IMR-90 (cell line): ENCODE measurements at regions not wholly inside any gene's neighbourhood (a gene's known extent, or its start where the extent isn't known, plus 50 kb on each side); places are given as distances from the start of the nearest gene placed in this dataset.

ENCODE experiments used
- ATAC-seq: fragments of 200-7000 bp; cut with Tn5 transposase; 2 replicates; pipeline ENCODE4 v1.9.1; 2020; ENCODE audit warnings: low read depth, mild to moderate bottlenecking, moderate library complexity
- BruUV-seq: library from RNA; stranded (reverse); fragments of 400-500 nt; replicated peaks from 2 replicates; lab custom pipeline; 2021; lab: Mats Ljungman, UMichigan
- CTCF ChIA-PET: fragments of 300-600 bp; formaldehyde crosslinking; extraction: SDS; loops from one replicate; lab custom pipeline; 2021; ENCODE audit warnings: antibody characterized with exemption; lab: Yijun Ruan, JAX
- POLR2A ChIA-PET: fragments of 300-600 bp; sonication (Branson Sonifier 250); formaldehyde crosslinking; loops from one replicate; lab custom pipeline; 2022; ENCODE audit warnings: antibody characterized with exemption; ENCODE audit not compliant: unreplicated experiment; lab: Charles Lee
- DNase-seq: peaks from one replicate; pipeline ENCODE4 v3.0.0; 2013
- H2AFZ ChIP-seq: replicated peaks from 2 replicates; pipeline ENCODE3; 2013; ENCODE audit warnings: low read length, mild to moderate bottlenecking; ENCODE audit not compliant: poor library complexity
- H2AK5ac ChIP-seq: 2 replicates; pipeline ENCODE4 v1.6.1; 2013; ENCODE audit warnings: low read depth, low read length, inconsistent platforms
- H2AK9ac ChIP-seq: replicated peaks from 2 replicates; pipeline ENCODE3; 2013; ENCODE audit warnings: mild to moderate bottlenecking, low read depth, low read length, moderate library complexity; ENCODE audit not compliant: poor library complexity
- H2BK120ac ChIP-seq: 2 replicates; pipeline ENCODE4 v1.6.1; 2013; ENCODE audit warnings: low read depth, low read length, inconsistent platforms
- H2BK15ac ChIP-seq: 3 replicates; pipeline ENCODE4 v1.6.1; 2013; ENCODE audit warnings: low read depth, low read length, inconsistent platforms
- H2BK20ac ChIP-seq: 2 replicates; pipeline ENCODE4 v1.6.1; 2013; ENCODE audit warnings: low read depth, mild to moderate bottlenecking, inconsistent platforms, low read length, moderate library complexity
- H2BK5ac ChIP-seq: 2 replicates; pipeline ENCODE4 v1.6.1; 2013; ENCODE audit warnings: mild to moderate bottlenecking, low read depth, low read length, inconsistent platforms; ENCODE audit not compliant: poor library complexity, severe bottlenecking
- H3K14ac ChIP-seq: replicated peaks from 2 replicates; pipeline ENCODE4 v1.6.1; 2013; ENCODE audit warnings: low read depth, low read length, inconsistent platforms
- H3K18ac ChIP-seq: 2 replicates; pipeline ENCODE4 v1.6.1; 2013; ENCODE audit warnings: low read depth, low read length, control low read depth
- H3K23ac ChIP-seq: 2 replicates; pipeline ENCODE4 v1.6.1; 2013; ENCODE audit warnings: low read depth, low read length, inconsistent platforms
- H3K27ac ChIP-seq: 2 replicates; pipeline ENCODE4 v1.5.1; 2013; ENCODE audit warnings: mild to moderate bottlenecking, control low read depth, low read length; ENCODE audit not compliant: insufficient read depth
- H3K27me3 ChIP-seq: 2 replicates; pipeline ENCODE4 v1.6.1; 2013; ENCODE audit warnings: low read length; ENCODE audit not compliant: control insufficient read depth, insufficient read depth
- H3K36me3 ChIP-seq: 2 replicates; pipeline ENCODE4 v1.6.1; 2013; ENCODE audit warnings: low read length, mixed read lengths; ENCODE audit not compliant: control insufficient read depth, insufficient read depth
- H3K4ac ChIP-seq: 2 replicates; pipeline ENCODE4 v1.6.1; 2013; ENCODE audit warnings: low read depth, low read length, inconsistent platforms
- H3K4me1 ChIP-seq: 2 replicates; pipeline ENCODE4 v1.6.1; 2013; ENCODE audit warnings: low read length, mixed read lengths; ENCODE audit not compliant: control insufficient read depth, insufficient read depth
- H3K4me2 ChIP-seq: 2 replicates; pipeline ENCODE4 v1.6.1; 2013; ENCODE audit warnings: low read depth, mild to moderate bottlenecking, control low read depth, low read length, moderate library complexity
- H3K4me3 ChIP-seq: 2 replicates; pipeline ENCODE4 v1.5.1; 2013; ENCODE audit warnings: low read depth, mild to moderate bottlenecking, control low read depth, low read length, moderate library complexity; ENCODE audit not compliant: insufficient read depth
- H3K56ac ChIP-seq: 2 replicates; pipeline ENCODE4 v1.6.1; 2013; ENCODE audit warnings: low read length, inconsistent platforms; ENCODE audit not compliant: insufficient read depth; ENCODE audit errors: extremely low read depth
- H3K79me1 ChIP-seq, 2 experiments: 2 replicates each; pipeline ENCODE4 v1.6.1; 2013; ENCODE audit warnings: low read length in 2 of 2, inconsistent platforms in 1 of 2, low read depth in 1 of 2
- H3K9ac ChIP-seq: 2 replicates; pipeline ENCODE4 v1.6.1; 2013; ENCODE audit warnings: low read depth, low read length, control low read depth
- H3K9me1 ChIP-seq: 2 replicates; pipeline ENCODE4 v1.6.1; 2013; ENCODE audit warnings: low read length, inconsistent platforms; ENCODE audit not compliant: insufficient read depth
- H3K9me3 ChIP-seq: 2 replicates; pipeline ENCODE4 v1.6.1; 2013; ENCODE audit warnings: low read length; ENCODE audit not compliant: control insufficient read depth, insufficient read depth
- H4K20me1 ChIP-seq: 2 replicates; pipeline ENCODE4 v1.6.1; 2013; ENCODE audit warnings: low read length, inconsistent platforms; ENCODE audit not compliant: insufficient read depth
- H4K5ac ChIP-seq: 2 replicates; pipeline ENCODE4 v1.6.1; 2013; ENCODE audit warnings: mild to moderate bottlenecking, low read depth, low read length, control low read depth
- H4K8ac ChIP-seq, 2 experiments: 2 replicates each; pipeline ENCODE4 v1.6.1; 2013; ENCODE audit warnings: low read depth in 2 of 2, low read length in 2 of 2, control low read depth in 1 of 2, inconsistent platforms in 1 of 2
- H4K91ac ChIP-seq: 2 replicates; pipeline ENCODE4 v1.6.1; 2013; ENCODE audit warnings: low read depth, low read length, inconsistent platforms; ENCODE audit not compliant: insufficient read depth
- BHLHE40 ChIP-seq: fragments of 150-350 bp; IDR thresholded peaks from 2 replicates; pipeline ENCODE4 v1.6.1; 2016; ENCODE audit warnings: mild to moderate bottlenecking, low read depth, low read length
- CEBPB ChIP-seq: IDR thresholded peaks from 2 replicates; pipeline ENCODE4 v1.6.1; 2012; ENCODE audit warnings: low read depth, low read length, improper control_type of control experiment
- CHD1 ChIP-seq: IDR thresholded peaks from 2 replicates; pipeline ENCODE4 v1.6.1; 2012; ENCODE audit warnings: low read depth, low read length, improper control_type of control experiment
- CTCF ChIP-seq: conservative IDR thresholded peaks from 2 replicates; pipeline ENCODE4 v1.5.1; 2012; ENCODE audit warnings: mild to moderate bottlenecking, low read depth, low read length, improper control_type of control experiment
- ELK1 ChIP-seq: fragments of 150-350 bp; IDR thresholded peaks from 2 replicates; pipeline ENCODE4 v1.6.1; 2016; ENCODE audit warnings: low read depth, mild to moderate bottlenecking, low read length, moderate library complexity, borderline replicate concordance
- FOS ChIP-seq: fragments of 150-350 bp; IDR thresholded peaks from 2 replicates; pipeline ENCODE4 v1.6.1; 2016; ENCODE audit warnings: low read depth, low read length
- MAFK ChIP-seq: IDR thresholded peaks from 2 replicates; pipeline ENCODE4 v1.6.1; 2012; ENCODE audit warnings: low read depth, low read length, improper control_type of control experiment
- MAZ ChIP-seq: IDR thresholded peaks from 2 replicates; pipeline ENCODE4 v1.6.1; 2012; ENCODE audit warnings: low read depth, mild to moderate bottlenecking, low read length, improper control_type of control experiment, moderate library complexity, borderline replicate concordance
- MXI1 ChIP-seq: IDR thresholded peaks from 2 replicates; pipeline ENCODE4 v1.6.1; 2012; ENCODE audit warnings: low read depth, mild to moderate bottlenecking, low read length, moderate library complexity, borderline replicate concordance
- NFE2L2 ChIP-seq: fragments of 150-350 bp; IDR thresholded peaks from 2 replicates; pipeline ENCODE4 v1.6.1; 2016; ENCODE audit warnings: low read depth, mild to moderate bottlenecking, low read length
- POLR2A ChIP-seq: IDR thresholded peaks from 2 replicates; pipeline ENCODE4 v1.6.1; 2012; ENCODE audit warnings: mild to moderate bottlenecking, low read depth, low read length
- RAD21 ChIP-seq: IDR thresholded peaks from 2 replicates; pipeline ENCODE4 v1.6.1; 2012; ENCODE audit warnings: low read length, improper control_type of control experiment
- RCOR1 ChIP-seq: IDR thresholded peaks from 2 replicates; pipeline ENCODE4 v1.6.1; 2012; ENCODE audit warnings: mild to moderate bottlenecking, low read length, improper control_type of control experiment; ENCODE audit not compliant: insufficient replicate concordance
- RFX5 ChIP-seq: IDR thresholded peaks from 2 replicates; pipeline ENCODE4 v1.8.0; 2012; ENCODE audit warnings: low read depth, mild to moderate bottlenecking, low read length, moderate library complexity
- SMC3 ChIP-seq: fragments of 150-350 bp; IDR thresholded peaks from 2 replicates; pipeline ENCODE4 v1.6.1; 2016; ENCODE audit warnings: low read depth, mild to moderate bottlenecking, antibody characterized with exemption, low read length, moderate library complexity
- USF2 ChIP-seq: fragments of 150-350 bp; IDR thresholded peaks from 2 replicates; pipeline ENCODE4 v1.6.1; 2017; ENCODE audit warnings: mild to moderate bottlenecking, antibody characterized with exemption, low read length, low read depth
- WGBS, 2 experiments: methylation state at CpG; one replicate each; pipeline versions ENCODE4 v1.1.5 to v1.1.7; 2013; ENCODE audit warnings: missing lambda C conversion rate in 2 of 2; ENCODE audit not compliant: insufficient read length in 1 of 2; ENCODE audit errors: extremely low coverage in 2 of 2; 5-methylcytosine and 5-hydroxymethylcytosine counted together
- dilution Hi-C: fragments of 300-500 bp; cut with HindIII; formaldehyde crosslinking; loops from one replicate; pipeline ENCODE4 v1.14.3; 2018; ENCODE audit warnings: low sequenced_read_pairs; ENCODE audit not compliant: unreplicated experiment
- in situ Hi-C: fragments of 300-500 bp; cut with MboI; formaldehyde crosslinking; loops from 3 replicates; pipeline ENCODE4 v1.14.3; 2019; ENCODE audit warnings: low sequenced_read_pairs, inconsistent platforms, mixed read lengths
- intact Hi-C: fragments of 100-400 bp; cut with micrococcal nuclease; formaldehyde crosslinking; loops from 2 replicates; pipeline ENCODE4 v1.10.0; 2022

GRCh38 chr21:27534206-27534605, 567.3 kb upstream of the ADAMTS5 start:
- H3K23ac ChIP-seq: no peak overlapping the region
- TF ChIP-seq CTCF: no peak
- TF ChIP-seq MXI1: no peak
- no peak for TF ChIP-seq BHLHE40
- TF ChIP-seq MAZ: no peak
- no peak for TF ChIP-seq CEBPB
- no peak for TF ChIP-seq RFX5
- no peak for TF ChIP-seq RCOR1
- TF ChIP-seq RAD21: no peak
- no peak for TF ChIP-seq SMC3
- TF ChIP-seq POLR2A: no peak
- TF ChIP-seq MAFK: no peak
- TF ChIP-seq USF2: no peak
- no peak for TF ChIP-seq NFE2L2
- TF ChIP-seq CHD1: no peak
- no peak for TF ChIP-seq FOS
- no peak for TF ChIP-seq ELK1
- H2BK20ac ChIP-seq: no peak overlapping the region
- no peak overlapping the region for H3K4me2 ChIP-seq
- H3K9me3 ChIP-seq: no peaks in the 10 kb centered on the region
- peak overlapping the region; percentile 68; the same call in 1 of the 2 replicates for H3K18ac ChIP-seq
- H2AFZ ChIP-seq: no peak overlapping the region
- intact Hi-C loops (no loop called here), in situ Hi-C loops (no loop called here), dilution Hi-C loops (no loop called here)
- no peak overlapping the region for H2BK15ac ChIP-seq
- no peak overlapping the region for H2AK9ac ChIP-seq
- DNase-seq (no peak), ATAC-seq (no peak)
- CTCF ChIA-PET: no interaction called here
- no peaks in the 10 kb centered on the region for H3K27me3 ChIP-seq
- no peaks in the 10 kb centered on the region for H4K20me1 ChIP-seq
- H3K4me1 ChIP-seq: peaks cover 1% of the 10 kb centered on the region; the same call in 1 of the 2 replicates
- no peak overlapping the region for H3K56ac ChIP-seq
- no peak overlapping the region for H3K27ac ChIP-seq
- H2BK5ac ChIP-seq: no peak overlapping the region
- no peak overlapping the region for H2AK5ac ChIP-seq
- no peak overlapping the region for H3K14ac ChIP-seq
- H4K8ac ChIP-seq: no peak overlapping the region
- no peaks in the 10 kb centered on the region for H3K79me1 ChIP-seq
- H3K4me3 ChIP-seq: no peak overlapping the region
- no peaks in the 10 kb centered on the region for H3K36me3 ChIP-seq
- POLR2A ChIA-PET: no interaction called here
- no peak overlapping the region for H2BK120ac ChIP-seq
- H3K4ac ChIP-seq: no peak overlapping the region
- BruUV-seq: no TSS peak
- no peak overlapping the region for H3K9ac ChIP-seq
- WGBS, 2 experiments: no CpG with 5 or more reads among the region's 2 CpGs
- H4K5ac ChIP-seq: no peak overlapping the region; the same call in 1 of the 2 replicates
- no peaks in the 10 kb centered on the region for H3K9me1 ChIP-seq
- H4K91ac ChIP-seq: no peak overlapping the region
